LNCaP clone FGC (cell line): ENCODE measurements at regions not wholly inside any gene's neighbourhood (a gene's known extent, or its start where the extent isn't known, plus 50 kb on each side); places are given as distances from the start of the nearest gene placed in this dataset.

ENCODE experiments used
- DNase-seq: peaks from one replicate; pipeline ENCODE4 v3.0.0-alpha.2; 2011; ENCODE audit warnings: low read depth
- H3K4me3 ChIP-seq: 2 replicates; pipeline ENCODE4 v1.5.1; 2011; ENCODE audit warnings: mild to moderate bottlenecking, low read depth, low read length, control low read depth
- TF ChIP-seq, protein P1 (sequence below): IDR thresholded peaks from 2 replicates; pipeline ENCODE4 v1.5.1; 2012; ENCODE audit warnings: mild to moderate bottlenecking; ENCODE audit not compliant: control insufficient read depth, insufficient read depth; ENCODE audit errors: extremely low read depth

DNA sequence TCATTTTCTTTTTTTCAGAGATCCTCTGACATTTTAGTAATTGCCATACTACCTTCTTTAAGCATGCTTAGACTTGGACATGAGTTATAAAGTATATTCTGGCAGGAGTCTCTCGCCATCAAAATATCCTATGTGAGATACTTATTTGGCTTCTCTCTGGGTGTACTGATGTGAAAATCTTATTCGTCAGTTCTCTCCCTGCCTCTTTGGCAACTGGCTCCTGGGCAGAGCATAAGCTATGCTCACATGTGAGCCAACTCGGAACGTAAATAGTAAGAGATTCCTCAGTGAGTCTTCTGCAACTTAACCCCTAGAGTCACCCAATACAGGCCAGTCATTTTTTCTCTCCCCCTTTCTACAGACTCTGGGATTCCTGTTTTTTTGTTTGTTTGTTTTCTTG, 91.6 kb downstream of the MAGEB17 start:
- no peak for DNase-seq
- no peak overlapping the region for H3K4me3 ChIP-seq

GRCh38 chrX:16267431-16267830, 100.2 kb downstream of the MAGEB17 start:
- no peak overlapping the region for H3K4me3 ChIP-seq
- DNase-seq = no peak
- TF ChIP-seq, protein P1, sequence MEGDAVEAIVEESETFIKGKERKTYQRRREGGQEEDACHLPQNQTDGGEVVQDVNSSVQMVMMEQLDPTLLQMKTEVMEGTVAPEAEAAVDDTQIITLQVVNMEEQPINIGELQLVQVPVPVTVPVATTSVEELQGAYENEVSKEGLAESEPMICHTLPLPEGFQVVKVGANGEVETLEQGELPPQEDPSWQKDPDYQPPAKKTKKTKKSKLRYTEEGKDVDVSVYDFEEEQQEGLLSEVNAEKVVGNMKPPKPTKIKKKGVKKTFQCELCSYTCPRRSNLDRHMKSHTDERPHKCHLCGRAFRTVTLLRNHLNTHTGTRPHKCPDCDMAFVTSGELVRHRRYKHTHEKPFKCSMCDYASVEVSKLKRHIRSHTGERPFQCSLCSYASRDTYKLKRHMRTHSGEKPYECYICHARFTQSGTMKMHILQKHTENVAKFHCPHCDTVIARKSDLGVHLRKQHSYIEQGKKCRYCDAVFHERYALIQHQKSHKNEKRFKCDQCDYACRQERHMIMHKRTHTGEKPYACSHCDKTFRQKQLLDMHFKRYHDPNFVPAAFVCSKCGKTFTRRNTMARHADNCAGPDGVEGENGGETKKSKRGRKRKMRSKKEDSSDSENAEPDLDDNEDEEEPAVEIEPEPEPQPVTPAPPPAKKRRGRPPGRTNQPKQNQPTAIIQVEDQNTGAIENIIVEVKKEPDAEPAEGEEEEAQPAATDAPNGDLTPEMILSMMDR = no peak

More for the DNA sequence above, 91.6 kb downstream of the MAGEB17 start:
- TF ChIP-seq, protein P1 = no peak

DNA sequence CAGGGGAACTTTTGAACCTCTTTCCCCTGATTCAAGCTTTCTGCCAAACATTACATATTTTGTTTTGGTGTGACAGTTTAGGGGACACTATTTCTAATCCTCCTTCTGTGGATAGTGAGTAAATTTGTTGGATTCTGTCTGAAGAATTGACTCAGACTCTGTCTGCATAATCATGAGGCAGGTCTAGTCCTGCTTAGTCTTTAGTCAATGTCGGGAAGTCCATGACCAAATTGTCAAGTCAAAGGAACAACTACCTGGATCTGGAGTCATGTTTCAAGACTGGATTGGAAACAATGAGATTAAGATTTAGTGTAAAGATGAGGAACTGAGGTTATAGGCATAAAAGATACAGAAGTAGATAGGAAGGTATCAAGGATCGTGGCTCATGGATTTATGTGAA, 100.9 kb downstream of the MAGEB17 start:
- DNase-seq = no peak
- TF ChIP-seq, protein P1 = no peak

GRCh38 chrX:16278927-16279326, 111.6 kb downstream of the MAGEB17 start:
- H3K4me3 ChIP-seq = no peak overlapping the region
- DNase-seq = no peak
- TF ChIP-seq, protein P1 = no peak

More for the DNA sequence above, 100.9 kb downstream of the MAGEB17 start:
- H3K4me3 ChIP-seq = no peak overlapping the region

GRCh38 chrX:16282209-16282608, 114.9 kb downstream of the MAGEB17 start:
- DNase-seq = no peak
- no peak overlapping the region for H3K4me3 ChIP-seq
- TF ChIP-seq, protein P1 = no peak

DNA sequence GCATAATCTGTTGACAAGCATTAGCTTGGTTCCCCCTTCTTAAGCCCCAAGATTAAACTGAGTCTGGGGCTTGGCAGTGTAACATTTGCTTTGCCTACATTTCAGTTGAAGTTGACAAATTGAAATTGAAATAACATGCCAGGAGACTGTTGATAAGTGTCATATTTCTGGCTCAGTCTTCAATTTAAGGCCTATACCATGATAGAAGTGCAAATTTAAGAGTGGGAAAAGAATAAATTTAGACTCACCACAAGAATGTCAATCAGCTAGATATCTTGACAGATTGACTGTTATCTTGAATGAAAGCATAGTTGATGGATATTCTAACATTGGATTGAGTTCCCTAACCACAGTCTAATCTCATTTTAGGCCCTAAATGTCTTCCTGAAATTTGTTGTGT, 117.6 kb downstream of the MAGEB17 start:
- no peak for DNase-seq
- no peak overlapping the region for H3K4me3 ChIP-seq
- TF ChIP-seq, protein P1 = no peak

DNA sequence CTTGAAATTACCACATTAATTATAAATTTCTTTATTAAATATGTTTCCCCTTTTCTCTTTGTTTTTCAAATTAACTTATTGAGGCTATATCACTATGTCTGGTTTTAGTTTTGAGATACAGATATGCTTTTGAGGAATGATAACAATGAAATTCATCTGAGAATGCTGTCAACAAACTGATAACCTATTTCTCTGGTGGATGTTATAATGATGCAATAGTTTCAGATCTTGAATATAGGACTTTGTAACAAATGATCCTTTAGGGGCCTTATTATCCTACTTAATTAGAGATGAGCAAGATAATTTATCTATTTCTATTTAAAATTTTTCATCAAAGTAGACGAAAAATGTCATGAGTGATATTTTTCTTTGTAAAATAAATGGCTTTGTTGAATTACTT, 123.7 kb downstream of the MAGEB17 start:
- no peak for DNase-seq
- no peak overlapping the region for H3K4me3 ChIP-seq
- TF ChIP-seq, protein P1 = no peak
